ENCODE measurements at regions not wholly inside any gene's neighbourhood (a gene's known extent, or its start where the extent isn't known, plus 50 kb on each side); places are given as distances from the start of the nearest gene placed in this dataset.
"Not testable (repeated sequence)": the region's sequence is repeated elsewhere in the genome, so short reads cannot be mapped to it uniquely, and the experiment has no call there.

- no peak for DNase-seq (ENCODE audit: low read depth)
Measured at GRCh38 chr20:50446351-50447101, 63.7 kb upstream of the PTPN1 start.

- DNase-seq (ENCODE audit: low read depth) = no peak
Measured at GRCh38 chr20:50447102-50447804, 62.9 kb upstream of the PTPN1 start.

- no peak for DNase-seq (ENCODE audit: low read depth)
Measured at GRCh38 chr20:50447817-50448216, 62.4 kb upstream of the PTPN1 start.

- not testable (repeated sequence) for DNase-seq (ENCODE audit: low read depth)
Measured at GRCh38 chr20:50448625-50449403, 61.4 kb upstream of the PTPN1 start.

- no peak for DNase-seq (ENCODE audit: low read depth)
Measured at GRCh38 chr20:50449738-50450492, 60.3 kb upstream of the PTPN1 start.

GRCh38 chr20:50450493-50450826 lies 59.7 kb upstream of the PTPN1 start:
- DNase-seq (ENCODE audit: low read depth) = no peak

- no peak for DNase-seq (ENCODE audit: low read depth)
Measured at GRCh38 chr20:50450881-50451752, 59.1 kb upstream of the PTPN1 start.

GRCh38 chr20:50451792-50452425 lies 58.3 kb upstream of the PTPN1 start:
- not testable (repeated sequence) for DNase-seq (ENCODE audit: low read depth)

GRCh38 chr20:50453533-50454244 lies 56.5 kb upstream of the PTPN1 start:
- no peak for DNase-seq (ENCODE audit: low read depth)

- DNase-seq (ENCODE audit: low read depth) = not testable (repeated sequence)
Measured at GRCh38 chr20:50455245-50455644, 54.9 kb upstream of the PTPN1 start.

- no peak for DNase-seq (ENCODE audit: low read depth)
Measured at GRCh38 chr20:50455656-50456451, 54.3 kb upstream of the PTPN1 start.

GRCh38 chr20:50456452-50457324 lies 53.5 kb upstream of the PTPN1 start:
- no peak for DNase-seq (ENCODE audit: low read depth)

GRCh38 chr20:50459124-50459918 lies 50.9 kb upstream of the PTPN1 start:
- no peak for DNase-seq (ENCODE audit: low read depth)

GRCh38 chr20:50460115-50460607 lies 50.0 kb upstream of the PTPN1 start:
- no peak for DNase-seq (ENCODE audit: low read depth)
